ENCODE measurements at regions not wholly inside any gene's neighbourhood (a gene's known extent, or its start where the extent isn't known, plus 50 kb on each side); places are given as distances from the start of the nearest gene placed in this dataset.

DNA sequence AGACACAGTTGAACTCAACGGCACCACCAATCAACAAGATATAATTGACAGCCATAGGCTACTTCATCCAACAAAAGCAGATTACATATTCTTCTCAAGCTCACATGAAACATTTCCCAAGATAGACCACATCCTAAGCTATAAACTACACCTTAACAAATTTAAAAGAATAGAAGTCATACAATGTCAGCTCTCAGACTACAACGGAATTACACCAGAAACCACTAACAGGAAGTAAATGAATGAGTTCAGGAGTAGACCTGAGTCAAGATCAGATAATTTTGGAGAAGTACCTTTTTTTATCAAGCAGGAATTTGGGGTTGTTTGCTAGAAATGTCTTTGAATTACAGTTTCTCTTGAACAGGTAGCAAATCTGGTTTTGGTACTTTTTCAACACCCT lies 237.8 kb downstream of the TBX18 start:
- TF ChIP-seq, protein P1, sequence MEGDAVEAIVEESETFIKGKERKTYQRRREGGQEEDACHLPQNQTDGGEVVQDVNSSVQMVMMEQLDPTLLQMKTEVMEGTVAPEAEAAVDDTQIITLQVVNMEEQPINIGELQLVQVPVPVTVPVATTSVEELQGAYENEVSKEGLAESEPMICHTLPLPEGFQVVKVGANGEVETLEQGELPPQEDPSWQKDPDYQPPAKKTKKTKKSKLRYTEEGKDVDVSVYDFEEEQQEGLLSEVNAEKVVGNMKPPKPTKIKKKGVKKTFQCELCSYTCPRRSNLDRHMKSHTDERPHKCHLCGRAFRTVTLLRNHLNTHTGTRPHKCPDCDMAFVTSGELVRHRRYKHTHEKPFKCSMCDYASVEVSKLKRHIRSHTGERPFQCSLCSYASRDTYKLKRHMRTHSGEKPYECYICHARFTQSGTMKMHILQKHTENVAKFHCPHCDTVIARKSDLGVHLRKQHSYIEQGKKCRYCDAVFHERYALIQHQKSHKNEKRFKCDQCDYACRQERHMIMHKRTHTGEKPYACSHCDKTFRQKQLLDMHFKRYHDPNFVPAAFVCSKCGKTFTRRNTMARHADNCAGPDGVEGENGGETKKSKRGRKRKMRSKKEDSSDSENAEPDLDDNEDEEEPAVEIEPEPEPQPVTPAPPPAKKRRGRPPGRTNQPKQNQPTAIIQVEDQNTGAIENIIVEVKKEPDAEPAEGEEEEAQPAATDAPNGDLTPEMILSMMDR (IDR thresholded peaks at IDR 0.05; ENCODE audit: insufficient read depth, low read depth, low read length): no peak
- H3K4me3 ChIP-seq (ENCODE audit: low read depth, low read length): no peak overlapping the region
- DNase-seq (ENCODE audit: low read depth): no peak

DNA sequence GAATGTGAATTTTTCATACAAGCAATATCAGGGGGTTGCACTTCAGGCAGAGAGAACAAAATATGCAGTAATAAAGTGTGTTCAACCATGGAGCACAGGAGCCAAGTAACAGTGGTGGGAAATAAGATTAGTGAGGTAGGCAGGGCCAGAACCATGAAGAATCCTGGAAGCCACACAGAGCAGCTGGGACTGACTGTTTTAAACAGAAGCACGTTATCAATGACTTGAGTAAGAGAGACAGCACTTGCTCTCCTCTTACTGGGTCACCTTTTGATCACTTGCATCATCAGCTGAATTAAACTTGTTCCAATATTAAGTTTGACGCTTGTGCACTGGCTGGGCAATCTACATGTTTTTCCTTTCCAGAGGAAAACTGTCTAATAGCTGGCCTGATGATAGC lies 238.5 kb downstream of the TBX18 start:
- no peak for DNase-seq (ENCODE audit: low read depth)
- no peak overlapping the region for H3K4me3 ChIP-seq (ENCODE audit: low read depth, low read length)
- TF ChIP-seq, protein P1 (IDR thresholded peaks at IDR 0.05; ENCODE audit: insufficient read depth, low read depth, low read length): no peak

DNA sequence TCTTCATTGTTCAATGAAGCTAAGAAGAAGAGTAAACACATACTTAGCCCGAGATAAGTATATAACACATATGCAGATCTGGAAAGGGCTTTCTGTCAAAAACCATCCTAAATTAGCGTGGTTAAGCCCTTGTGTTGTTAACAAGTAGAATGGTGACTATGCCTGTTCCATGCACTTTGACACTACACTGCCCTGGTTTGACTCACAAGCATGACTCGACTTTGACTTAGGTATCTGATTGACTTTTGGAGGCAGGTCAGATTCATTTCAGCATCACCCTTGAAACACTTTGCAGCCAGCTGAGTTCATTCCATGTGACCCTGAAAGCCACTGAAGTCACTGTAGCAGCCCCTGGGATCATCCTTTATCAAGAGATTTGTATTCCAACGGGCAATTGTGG lies 239.8 kb downstream of the TBX18 start:
- no peak overlapping the region for H3K4me3 ChIP-seq (ENCODE audit: low read depth, low read length)
- TF ChIP-seq, protein P1 (IDR thresholded peaks at IDR 0.05; ENCODE audit: insufficient read depth, low read depth, low read length): no peak
- DNase-seq (ENCODE audit: low read depth): no peak

DNA sequence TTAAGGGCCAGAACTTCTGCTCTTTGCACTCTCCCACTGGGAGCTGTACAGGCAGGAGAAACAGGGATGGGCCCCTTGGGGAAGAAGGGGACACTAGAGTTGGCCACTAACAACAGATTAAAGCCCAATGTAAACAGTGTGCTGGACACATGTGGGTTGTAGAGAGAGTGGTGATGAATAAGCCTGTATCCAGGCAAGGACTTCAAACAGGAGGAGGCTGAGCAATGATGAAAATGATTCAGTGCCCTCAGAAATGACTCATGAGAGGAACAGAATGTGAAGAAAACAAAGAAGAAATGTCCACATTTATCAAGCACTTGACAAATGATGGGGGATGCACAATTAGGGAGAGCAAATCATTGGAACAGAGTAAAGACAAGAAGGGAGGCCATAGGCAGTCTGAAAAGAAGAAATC lies 242.3 kb downstream of the TBX18 start:
- peak; percentile 72 for DNase-seq (ENCODE audit: low read depth)
- H3K4me3 ChIP-seq (ENCODE audit: low read depth, low read length): no peak overlapping the region
- TF ChIP-seq, protein P1 (IDR thresholded peaks at IDR 0.05; ENCODE audit: insufficient read depth, low read depth, low read length): no peak

DNA sequence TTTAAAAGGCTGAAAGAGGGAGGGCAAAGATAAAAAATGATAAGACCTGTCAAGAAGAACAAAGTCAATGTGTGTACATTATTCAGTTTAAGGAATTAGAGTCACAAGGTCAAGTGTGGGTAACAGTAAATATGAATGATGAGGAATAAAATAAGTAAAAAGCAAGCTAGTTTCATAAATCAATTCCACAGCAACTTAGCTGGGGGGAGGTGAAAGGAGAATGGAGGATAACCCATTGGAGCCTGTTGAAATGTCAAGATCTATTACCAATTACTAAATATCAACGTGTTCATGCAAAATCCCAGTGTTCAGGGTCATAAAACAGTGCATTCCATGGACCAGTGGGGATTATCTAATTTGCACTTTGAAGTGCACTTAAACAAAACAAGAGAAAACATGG lies 242.9 kb downstream of the TBX18 start:
- DNase-seq (ENCODE audit: low read depth): peak; percentile 23
- TF ChIP-seq, protein P1 (IDR thresholded peaks at IDR 0.05; ENCODE audit: insufficient read depth, low read depth, low read length): no peak
- no peak overlapping the region for H3K4me3 ChIP-seq (ENCODE audit: low read depth, low read length)

DNA sequence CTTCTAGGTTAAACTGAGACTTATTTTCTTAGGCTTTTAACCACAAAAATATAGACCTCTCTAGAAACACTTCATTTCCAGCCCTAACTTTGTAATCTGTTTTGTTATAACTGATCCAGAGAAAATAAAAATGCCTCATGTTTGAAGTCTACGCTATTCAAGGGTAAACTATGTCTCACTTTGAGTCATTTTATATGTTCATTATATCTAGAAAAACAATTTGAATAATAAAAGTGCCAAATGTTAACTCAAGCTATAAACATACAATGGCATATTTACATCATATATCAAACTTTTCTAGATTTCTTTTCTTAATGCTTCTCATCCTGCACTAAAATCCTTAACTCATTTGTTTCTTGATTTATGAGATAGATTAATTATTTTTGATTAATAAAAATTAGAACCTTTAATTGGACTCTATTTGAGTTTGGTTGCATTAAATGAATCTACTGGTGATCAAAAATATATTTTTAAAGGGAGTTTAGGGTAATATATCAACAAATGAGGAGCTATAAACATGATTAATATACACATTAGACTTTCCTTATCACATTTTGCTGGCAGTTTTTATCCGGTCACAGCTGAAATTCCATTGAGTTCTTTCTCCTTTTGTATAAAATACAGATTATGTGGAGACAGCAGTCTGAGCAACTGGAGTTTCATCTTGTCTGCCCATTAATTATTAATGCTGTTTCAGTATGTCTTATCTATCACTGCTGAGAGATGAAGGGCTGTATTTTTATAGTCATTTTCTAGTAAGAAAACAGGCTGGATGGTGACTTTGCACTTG lies 246.5 kb downstream of the TBX18 start:
- TF ChIP-seq, protein P1 (IDR thresholded peaks at IDR 0.05; ENCODE audit: insufficient read depth, low read depth, low read length): no peak
- DNase-seq (ENCODE audit: low read depth): no peak
- no peak overlapping the region for H3K4me3 ChIP-seq (ENCODE audit: low read depth, low read length)

DNA sequence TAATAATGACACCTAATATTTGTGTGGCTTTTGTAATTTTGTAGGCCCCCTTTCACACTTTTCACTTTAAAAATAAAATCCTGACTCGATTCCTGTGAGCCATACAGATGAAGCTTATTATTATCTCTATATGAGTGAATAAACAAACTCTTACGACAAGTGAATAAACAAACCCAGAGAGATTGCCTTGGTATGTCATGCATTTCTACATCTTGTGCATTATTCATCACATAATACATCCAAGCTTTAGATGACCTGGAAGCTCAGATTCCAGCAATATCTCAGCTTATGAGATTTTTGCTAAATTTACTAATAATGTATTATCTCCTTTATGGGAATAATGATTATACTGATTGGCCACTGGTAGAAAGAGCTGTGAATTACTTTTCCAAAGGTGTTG lies 248.2 kb downstream of the TBX18 start:
- no peak overlapping the region for H3K4me3 ChIP-seq (ENCODE audit: low read depth, low read length)
- no peak for DNase-seq (ENCODE audit: low read depth)
- TF ChIP-seq, protein P1 (IDR thresholded peaks at IDR 0.05; ENCODE audit: insufficient read depth, low read depth, low read length): no peak
